HTR-8/SVneo (cell line): ENCODE measurements at regions not wholly inside any gene's neighbourhood (a gene's known extent, or its start where the extent isn't known, plus 50 kb on each side); places are given as distances from the start of the nearest gene placed in this dataset.
"Not testable (repeated sequence)": the region's sequence is repeated elsewhere in the genome, so short reads cannot be mapped to it uniquely, and the experiment has no call there.

Experiments
- DNase-seq: peaks from one replicate; pipeline ENCODE4 v3.0.0; 2011; ENCODE audit warnings: low spot score, mixed read lengths; ENCODE audit not compliant: insufficient read length
- FAIRE-seq: peaks from 2 replicates; lab custom pipeline; 2011; peaks lifted over from hg19 to GRCh38; lab: Jason Lieb, UNC

- FAIRE-seq: peak; percentile 76
- DNase-seq: peak; percentile 46
Observed at GRCh38 chr2:192500550-192501200, 305.9 kb upstream of the TMEFF2 start.

GRCh38 chr2:192499476-192499875 lies 304.7 kb upstream of the TMEFF2 start:
- FAIRE-seq: no peak

GRCh38 chr2:192498747-192499146 lies 304.0 kb upstream of the TMEFF2 start:
- DNase-seq (no peak), FAIRE-seq (no peak)

More at GRCh38 chr2:192499476-192499875, 304.7 kb upstream of the TMEFF2 start:
- peak; percentile 18 for DNase-seq

GRCh38 chr2:192488158-192488557 lies 293.4 kb upstream of the TMEFF2 start:
- not testable (repeated sequence) for DNase-seq, FAIRE-seq

- FAIRE-seq: no peak
- DNase-seq: no peak
Observed at GRCh38 chr2:192487636-192488035, 292.9 kb upstream of the TMEFF2 start.

DNA sequence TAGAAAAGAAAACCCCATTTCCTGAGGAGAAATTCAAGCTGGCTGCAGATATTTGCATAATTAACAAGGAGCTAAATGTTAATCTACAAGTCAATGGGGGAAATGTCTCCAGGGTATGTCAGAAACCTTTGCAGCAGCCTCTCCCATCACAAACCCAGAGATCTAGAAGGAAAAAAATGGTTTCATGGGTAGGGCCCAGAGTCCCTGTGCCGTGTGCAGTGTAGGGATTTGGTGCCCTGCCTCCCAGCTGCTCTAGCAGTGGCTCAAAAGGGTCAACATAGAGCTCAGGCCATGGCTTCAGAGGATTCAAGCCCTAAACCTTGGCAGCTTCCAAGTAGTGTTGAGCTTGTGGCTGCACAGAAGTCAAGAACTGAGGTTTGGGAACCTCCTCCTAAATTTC lies 290.2 kb upstream of the TMEFF2 start:
- no peak for DNase-seq
- FAIRE-seq: no peak

GRCh38 chr2:192480984-192481383 lies 286.3 kb upstream of the TMEFF2 start:
- FAIRE-seq: no peak
- DNase-seq: no peak

DNA sequence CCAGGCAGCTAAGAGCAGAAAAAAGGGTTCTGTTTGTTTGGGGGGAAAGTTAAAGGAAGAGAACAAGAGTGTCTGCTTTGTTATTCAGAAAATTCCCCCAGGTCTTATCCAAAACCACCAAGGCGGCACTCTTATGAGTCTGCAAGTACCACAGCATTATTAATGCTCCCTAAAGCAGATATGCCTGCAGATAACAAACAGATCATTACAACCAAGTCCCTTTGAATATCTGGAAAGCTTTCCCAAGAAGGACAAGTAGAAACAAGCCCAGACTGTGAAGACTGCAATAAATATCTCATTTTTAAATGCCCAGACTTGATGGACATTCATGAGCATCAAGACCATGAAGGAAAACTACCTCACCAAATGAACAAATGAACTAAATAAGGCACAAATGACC lies 278.6 kb upstream of the TMEFF2 start:
- no peak for FAIRE-seq
- DNase-seq: no peak

- DNase-seq (no peak), FAIRE-seq (no peak)
Observed at GRCh38 chr2:192471982-192472381, 277.2 kb upstream of the TMEFF2 start.

- DNase-seq: no peak
- no peak for FAIRE-seq
Observed at GRCh38 chr2:192469612-192470011, 274.9 kb upstream of the TMEFF2 start.

DNA sequence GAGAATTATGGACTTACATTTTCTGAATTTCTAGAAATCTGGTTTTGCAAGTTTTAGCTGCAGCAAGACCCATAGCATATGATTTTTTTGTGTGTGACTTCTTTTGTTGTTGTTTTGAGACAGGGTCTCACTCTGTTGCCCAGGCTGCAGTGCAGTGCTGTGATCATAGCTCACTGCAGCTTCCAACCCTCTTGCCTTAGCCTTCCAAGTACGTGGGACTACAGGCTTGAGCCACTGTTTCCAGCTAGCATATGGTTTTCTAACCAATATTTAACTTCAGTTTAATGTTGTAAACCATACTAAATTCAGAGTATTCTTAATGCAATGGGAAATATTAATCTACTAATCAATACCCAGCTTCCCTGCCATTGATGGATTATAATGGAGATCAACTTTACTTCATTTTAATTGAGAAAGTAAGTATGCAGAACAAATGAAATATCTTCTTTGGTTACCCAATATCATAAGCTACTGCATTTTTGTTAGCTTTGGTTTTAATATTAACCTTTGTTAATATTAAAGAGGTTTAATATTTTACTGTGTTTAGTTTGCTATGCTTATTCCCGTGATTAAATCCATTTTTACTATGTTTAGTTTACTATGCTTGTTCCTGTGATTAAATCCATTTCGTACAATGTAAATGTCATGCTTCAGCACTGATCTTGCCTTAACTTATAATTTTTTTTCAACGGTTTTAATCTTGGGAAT lies 273.4 kb upstream of the TMEFF2 start:
- FAIRE-seq (no peak), DNase-seq (no peak)

GRCh38 chr2:192465141-192465540 lies 270.4 kb upstream of the TMEFF2 start:
- no peak for DNase-seq
- no peak for FAIRE-seq

DNA sequence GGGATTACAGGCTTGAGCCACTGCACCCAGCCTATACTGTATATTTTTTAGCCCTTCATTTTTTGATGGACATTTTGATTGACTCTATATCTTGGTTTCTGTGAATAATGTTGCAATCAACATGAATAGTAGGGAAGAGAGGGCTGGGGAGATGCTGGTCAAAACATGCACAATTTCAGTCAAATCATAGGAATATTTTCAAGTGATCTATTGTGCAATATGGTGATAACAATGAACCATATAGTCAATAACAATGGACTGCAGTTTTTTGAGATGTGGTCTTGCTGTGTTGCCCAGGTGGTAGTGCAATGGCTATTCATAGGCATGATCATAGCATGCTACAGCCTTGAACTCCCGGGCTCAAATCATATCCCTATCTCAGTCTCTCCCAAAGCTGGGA lies 264.7 kb upstream of the TMEFF2 start:
- FAIRE-seq (no peak), DNase-seq (no peak)

DNA sequence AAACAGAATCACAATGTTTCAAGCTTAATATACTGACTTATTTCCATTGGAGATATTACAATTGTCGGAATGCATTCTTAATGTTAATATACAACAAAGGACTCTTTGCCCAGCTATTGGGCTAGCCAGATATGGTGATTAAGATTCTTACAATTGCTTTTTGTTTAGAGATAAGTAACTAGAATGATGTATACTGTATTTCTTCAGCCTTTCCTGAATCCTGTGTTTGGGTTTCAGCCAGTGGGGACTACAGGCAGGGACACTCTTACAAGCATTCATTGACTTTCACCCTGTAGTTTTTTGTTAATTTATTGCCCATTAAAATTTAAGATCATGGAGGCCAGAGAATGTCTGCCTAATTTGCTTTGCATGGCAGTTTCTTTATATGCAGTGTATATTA lies 254.1 kb upstream of the TMEFF2 start:
- DNase-seq: no peak
- no peak for FAIRE-seq

DNA sequence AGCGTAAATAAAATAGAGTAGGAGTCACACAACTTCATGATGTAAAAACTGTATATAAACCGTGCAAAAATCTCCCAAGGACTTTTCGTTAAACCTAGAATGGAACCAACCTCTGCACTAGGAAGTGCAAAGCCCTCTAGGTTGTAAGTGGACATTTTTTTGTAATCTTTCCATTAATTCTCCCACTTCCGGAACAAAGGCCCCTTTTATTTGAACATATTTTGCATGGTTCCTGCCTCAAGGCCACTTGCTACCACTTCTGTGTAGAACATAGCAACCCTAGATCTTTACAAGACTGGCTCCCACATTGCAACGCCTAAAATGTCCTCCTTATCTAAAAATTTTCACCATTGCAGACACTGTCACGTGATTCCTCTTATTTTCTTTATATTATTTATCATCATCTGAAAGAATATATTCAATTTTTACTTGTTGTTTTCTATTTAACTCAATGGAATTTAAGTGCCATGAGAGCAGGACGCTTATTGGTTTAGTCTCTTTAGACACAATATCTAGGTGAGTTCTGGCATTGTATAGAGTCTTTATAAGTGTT lies 249.6 kb upstream of the TMEFF2 start:
- FAIRE-seq (no peak), DNase-seq (no peak)

GRCh38 chr2:192443831-192444230 lies 249.1 kb upstream of the TMEFF2 start:
- DNase-seq (no peak), FAIRE-seq (no peak)

DNA sequence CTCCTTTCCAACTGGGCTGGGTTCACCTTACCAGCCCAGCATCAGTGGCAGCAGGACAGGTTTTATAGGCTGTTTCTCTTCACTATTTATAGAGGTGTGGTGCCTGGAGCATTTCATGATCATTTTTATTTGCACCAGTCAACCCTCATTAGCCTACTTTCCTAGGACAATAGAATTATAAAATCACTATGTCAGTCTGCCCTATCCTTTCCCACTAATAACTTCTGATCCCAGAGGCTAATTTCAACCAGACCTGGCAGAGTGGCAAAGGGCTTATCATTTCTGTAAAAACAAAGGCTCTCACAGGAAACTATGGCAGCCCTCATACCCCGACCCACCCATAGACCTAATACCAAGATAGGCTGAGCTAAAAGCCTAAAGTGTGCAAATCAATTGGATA lies 243.5 kb upstream of the TMEFF2 start:
- FAIRE-seq (no peak), DNase-seq (no peak)

- no peak for DNase-seq
- FAIRE-seq: no peak
Observed at GRCh38 chr2:192437653-192438052, 242.9 kb upstream of the TMEFF2 start.

- no peak for DNase-seq
- FAIRE-seq: no peak
Observed at GRCh38 chr2:192424243-192424642, 229.5 kb upstream of the TMEFF2 start.

- FAIRE-seq (no peak), DNase-seq (no peak)
Observed at GRCh38 chr2:192419786-192420185, 225.1 kb upstream of the TMEFF2 start.

- DNase-seq: no peak
- FAIRE-seq: no peak
Observed at GRCh38 chr2:192416060-192416459, 221.3 kb upstream of the TMEFF2 start.

DNA sequence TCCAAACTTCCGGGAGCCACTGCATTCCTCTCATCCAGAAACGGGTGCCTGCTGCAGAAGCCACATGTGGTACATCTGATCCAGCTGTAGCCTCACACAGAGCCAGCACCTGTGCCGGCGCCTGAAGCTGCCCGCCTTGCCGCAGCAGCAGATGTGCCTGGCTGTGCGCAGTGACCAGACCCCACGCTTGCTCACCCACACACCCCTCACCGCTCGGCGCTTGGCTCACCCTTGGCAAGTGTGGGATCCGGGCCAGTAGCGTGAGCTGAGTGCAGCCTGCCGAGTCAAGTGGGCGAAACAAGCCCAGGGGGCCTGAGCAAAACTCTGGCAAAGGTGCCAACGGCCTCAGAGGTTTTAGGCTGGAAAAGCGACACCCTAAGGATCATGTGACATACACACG lies 220.1 kb upstream of the TMEFF2 start:
- DNase-seq: no peak
- FAIRE-seq: no peak
